ENCODE measurements at regions not wholly inside any gene's neighbourhood (a gene's known extent, or its start where the extent isn't known, plus 50 kb on each side); places are given as distances from the start of the nearest gene placed in this dataset.

DNA sequence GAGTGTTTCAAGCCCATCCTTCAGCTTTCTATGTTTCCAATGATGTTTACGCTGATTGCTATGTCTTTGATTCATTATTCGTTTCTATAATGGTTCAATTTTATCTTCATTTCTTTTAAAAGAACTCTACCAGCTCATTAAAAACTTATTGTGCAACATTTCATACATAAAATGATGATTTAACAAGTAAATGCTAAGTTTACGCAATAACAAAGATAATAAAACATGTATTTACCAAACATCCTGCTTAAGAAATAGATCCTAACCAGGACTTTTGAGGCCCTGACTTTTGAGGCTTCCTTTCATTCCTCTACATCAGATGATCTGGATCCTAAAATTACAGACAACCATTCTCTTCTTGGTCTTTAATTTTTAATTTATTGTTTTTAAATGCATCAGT lies 86.5 kb upstream of the DLGAP1 start:
- TF ChIP-seq POLR2A (IDR thresholded peaks at IDR 0.05; ENCODE audit: low read length) (no peak), GATA1 (IDR thresholded peaks at IDR 0.05; ENCODE audit: low read depth, low read length) (no peak)

Data from erythroblast (primary cell).